GM12874 (cell line): ENCODE measurements at regions not wholly inside any gene's neighbourhood (a gene's known extent, or its start where the extent isn't known, plus 50 kb on each side); places are given as distances from the start of the nearest gene placed in this dataset.

Source experiments
- TF ChIP-seq, protein P1 (sequence below): IDR thresholded peaks from 2 replicates; pipeline ENCODE4 v1.5.1; 2011; ENCODE audit warnings: low read depth, mild to moderate bottlenecking, control low read depth, low read length, moderate library complexity; ENCODE audit not compliant: insufficient read depth

GRCh38 chr14:76699939-76700590 is 61.2 kb upstream of the VASH1 start:
- TF ChIP-seq, protein P1, sequence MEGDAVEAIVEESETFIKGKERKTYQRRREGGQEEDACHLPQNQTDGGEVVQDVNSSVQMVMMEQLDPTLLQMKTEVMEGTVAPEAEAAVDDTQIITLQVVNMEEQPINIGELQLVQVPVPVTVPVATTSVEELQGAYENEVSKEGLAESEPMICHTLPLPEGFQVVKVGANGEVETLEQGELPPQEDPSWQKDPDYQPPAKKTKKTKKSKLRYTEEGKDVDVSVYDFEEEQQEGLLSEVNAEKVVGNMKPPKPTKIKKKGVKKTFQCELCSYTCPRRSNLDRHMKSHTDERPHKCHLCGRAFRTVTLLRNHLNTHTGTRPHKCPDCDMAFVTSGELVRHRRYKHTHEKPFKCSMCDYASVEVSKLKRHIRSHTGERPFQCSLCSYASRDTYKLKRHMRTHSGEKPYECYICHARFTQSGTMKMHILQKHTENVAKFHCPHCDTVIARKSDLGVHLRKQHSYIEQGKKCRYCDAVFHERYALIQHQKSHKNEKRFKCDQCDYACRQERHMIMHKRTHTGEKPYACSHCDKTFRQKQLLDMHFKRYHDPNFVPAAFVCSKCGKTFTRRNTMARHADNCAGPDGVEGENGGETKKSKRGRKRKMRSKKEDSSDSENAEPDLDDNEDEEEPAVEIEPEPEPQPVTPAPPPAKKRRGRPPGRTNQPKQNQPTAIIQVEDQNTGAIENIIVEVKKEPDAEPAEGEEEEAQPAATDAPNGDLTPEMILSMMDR: no peak

DNA sequence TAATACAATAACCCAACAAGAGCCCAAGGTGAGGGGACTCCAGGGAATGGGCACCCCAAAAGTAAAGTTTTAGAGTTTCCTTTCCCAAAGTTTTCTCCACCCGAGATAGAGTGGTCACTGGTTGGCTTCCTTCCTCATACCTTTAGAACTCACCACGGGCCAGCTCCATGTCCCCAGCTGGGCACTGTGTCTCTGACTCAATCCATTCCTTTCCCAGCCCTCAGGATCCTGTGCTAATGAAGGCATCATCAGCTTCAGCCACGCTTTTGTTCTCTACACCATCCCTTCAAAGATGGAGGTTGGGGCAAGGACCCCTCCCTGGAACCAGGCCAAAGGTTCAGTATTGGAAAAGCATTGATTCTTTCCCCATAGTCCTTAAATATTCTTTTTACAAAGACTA is 59.8 kb upstream of the VASH1 start:
- TF ChIP-seq, protein P1: no peak

- TF ChIP-seq, protein P1: no peak
Observed at GRCh38 chr14:76701981-76702380, 59.3 kb upstream of the VASH1 start.

- TF ChIP-seq, protein P1: no peak
Observed at GRCh38 chr14:76705214-76705613, 56.1 kb upstream of the VASH1 start.

GRCh38 chr14:76706811-76707210 is 54.5 kb upstream of the VASH1 start:
- TF ChIP-seq, protein P1: no peak

GRCh38 chr14:76708028-76708427 is 53.2 kb upstream of the VASH1 start:
- TF ChIP-seq, protein P1: no peak

- TF ChIP-seq, protein P1: no peak
Observed at GRCh38 chr14:76708771-76709170, 52.5 kb upstream of the VASH1 start.
